ENCODE measurements at regions not wholly inside any gene's neighbourhood (a gene's known extent, or its start where the extent isn't known, plus 50 kb on each side); places are given as distances from the start of the nearest gene placed in this dataset.

DNA sequence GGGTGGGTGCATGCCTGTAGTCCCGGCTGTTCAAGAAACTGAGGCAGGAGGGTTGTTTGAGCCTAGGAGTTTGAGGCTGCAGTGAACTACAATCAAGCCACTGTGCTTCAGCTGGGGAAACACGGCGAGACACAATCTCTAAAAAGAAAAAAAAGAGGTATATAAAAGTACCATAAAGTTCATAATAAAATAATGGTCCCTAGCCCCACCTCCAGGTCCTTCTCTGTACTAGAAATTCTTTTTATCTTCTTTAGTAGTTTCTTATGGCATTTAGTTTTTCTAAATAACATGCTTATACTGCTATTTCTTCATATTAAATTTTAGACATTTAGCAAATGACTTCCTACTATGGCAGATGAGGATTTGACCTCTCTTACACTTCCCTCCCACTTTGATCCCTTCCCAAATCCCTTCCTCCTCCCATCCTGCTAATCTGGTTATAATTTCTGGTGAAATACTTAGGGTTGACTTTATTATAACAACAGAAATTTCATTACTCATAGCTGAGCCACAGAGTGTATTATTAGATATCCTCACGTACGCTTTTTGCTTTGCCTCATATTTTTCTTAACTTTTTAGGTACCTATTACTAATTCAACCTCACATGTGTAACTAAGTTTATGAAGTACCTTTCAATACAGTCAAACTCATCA is 94.7 kb downstream of the SLC41A2 start:
- Histone ChIP-seq H3K4me1 (peaks cover 0 to 23% (median 0%) of the 10 kb centered on the region in 4 donors), H3K36me3 (peaks cover 0 to 4% (median 0%) of the 10 kb centered on the region in 3 donors), H3K27me3 (no peaks in the 10 kb centered on the region), H3K9me3 (no peaks in the 10 kb centered on the region), H3K27ac (no peak overlapping the region), H3K4me3 (no peak overlapping the region)
- WGBS, 2 donors = 64 to 78% methylated on average over 5 of the region's 5 CpGs
- no peak for DNase-seq (ENCODE audit: low spot score in 2 of 2)
- no peak for TF ChIP-seq POLR2A (IDR thresholded peaks at IDR 0.05)
- TF ChIP-seq, protein P1, sequence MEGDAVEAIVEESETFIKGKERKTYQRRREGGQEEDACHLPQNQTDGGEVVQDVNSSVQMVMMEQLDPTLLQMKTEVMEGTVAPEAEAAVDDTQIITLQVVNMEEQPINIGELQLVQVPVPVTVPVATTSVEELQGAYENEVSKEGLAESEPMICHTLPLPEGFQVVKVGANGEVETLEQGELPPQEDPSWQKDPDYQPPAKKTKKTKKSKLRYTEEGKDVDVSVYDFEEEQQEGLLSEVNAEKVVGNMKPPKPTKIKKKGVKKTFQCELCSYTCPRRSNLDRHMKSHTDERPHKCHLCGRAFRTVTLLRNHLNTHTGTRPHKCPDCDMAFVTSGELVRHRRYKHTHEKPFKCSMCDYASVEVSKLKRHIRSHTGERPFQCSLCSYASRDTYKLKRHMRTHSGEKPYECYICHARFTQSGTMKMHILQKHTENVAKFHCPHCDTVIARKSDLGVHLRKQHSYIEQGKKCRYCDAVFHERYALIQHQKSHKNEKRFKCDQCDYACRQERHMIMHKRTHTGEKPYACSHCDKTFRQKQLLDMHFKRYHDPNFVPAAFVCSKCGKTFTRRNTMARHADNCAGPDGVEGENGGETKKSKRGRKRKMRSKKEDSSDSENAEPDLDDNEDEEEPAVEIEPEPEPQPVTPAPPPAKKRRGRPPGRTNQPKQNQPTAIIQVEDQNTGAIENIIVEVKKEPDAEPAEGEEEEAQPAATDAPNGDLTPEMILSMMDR (IDR thresholded peaks at IDR 0.05) = no peak
- no peak for TF ChIP-seq EP300 (IDR thresholded peaks at IDR 0.05)

DNA sequence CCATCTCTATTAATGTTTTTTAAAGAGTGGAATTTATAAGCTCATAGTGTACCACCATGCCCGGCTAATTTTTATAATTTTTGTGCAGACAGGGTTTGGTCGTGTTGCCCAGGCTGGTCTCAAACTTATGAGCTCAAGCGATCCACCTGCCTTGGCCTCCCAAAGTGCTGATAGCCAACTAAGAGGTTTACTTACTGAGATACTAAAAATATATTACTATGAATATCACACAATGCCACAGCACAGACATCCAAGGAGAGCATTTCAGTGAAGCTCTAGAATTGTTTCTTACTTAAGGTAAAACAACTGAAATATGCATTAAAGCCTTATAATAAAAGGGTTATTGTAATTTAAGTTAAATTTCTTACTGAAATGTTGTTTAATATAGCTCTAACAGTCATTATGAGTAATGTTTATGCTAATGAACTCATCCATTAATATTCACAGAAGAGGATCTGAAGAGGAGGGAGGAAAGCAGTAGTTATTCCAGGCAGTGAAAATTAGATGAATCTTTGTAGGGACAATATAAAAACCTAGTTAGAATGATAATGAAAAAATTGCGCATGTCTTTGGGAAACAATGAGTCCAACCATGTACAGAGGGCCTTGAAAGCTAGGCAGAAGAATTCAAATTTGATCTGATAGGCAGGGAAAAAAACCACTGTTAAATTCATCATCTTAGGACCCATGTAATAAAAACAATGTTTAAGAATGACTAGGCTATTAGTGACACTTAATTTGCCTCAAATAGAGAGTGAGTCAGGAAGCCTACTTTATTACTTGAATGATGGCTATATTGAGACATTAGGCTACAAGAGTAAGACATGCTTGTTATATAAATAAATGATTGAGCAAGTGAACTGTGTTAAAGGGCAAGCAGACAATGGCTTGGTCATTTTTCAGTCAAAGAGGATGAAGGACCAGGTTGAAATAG is 99.2 kb downstream of the SLC41A2 start:
- no peak overlapping the region for H3K27ac ChIP-seq

DNA sequence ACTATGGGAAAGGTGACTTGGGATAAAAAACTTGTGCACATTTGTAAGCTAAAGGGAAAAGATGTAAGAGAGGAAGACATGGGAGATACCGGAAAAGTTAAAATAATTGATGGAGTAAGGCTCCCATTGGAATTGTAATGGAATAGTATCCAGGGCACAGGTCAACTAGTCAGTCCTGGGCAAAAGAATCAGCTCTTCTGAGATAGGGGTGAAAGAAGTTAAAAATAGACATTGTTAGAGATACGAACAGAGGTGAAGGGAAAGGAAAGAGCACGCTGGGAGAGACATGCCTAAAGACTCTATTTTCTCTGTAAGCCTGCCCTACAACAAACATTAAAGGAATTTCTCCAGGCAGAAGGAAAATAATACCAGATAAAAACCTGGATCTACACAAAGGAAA is 101.6 kb downstream of the SLC41A2 start:
- H3K9me3 ChIP-seq = no peaks in the 10 kb centered on the region

More for the DNA sequence above, 99.2 kb downstream of the SLC41A2 start:
- Histone ChIP-seq H3K36me3 (peaks cover 0 to 4% (median 0%) of the 10 kb centered on the region in 3 donors), H3K4me3 (no peak overlapping the region), H3K4me1 (no peaks in the 10 kb centered on the region), H3K9me3 (no peaks in the 10 kb centered on the region), H3K27me3 (no peaks in the 10 kb centered on the region)
- TF ChIP-seq POLR2A (IDR thresholded peaks at IDR 0.05) (no peak), EP300 (IDR thresholded peaks at IDR 0.05) (no peak)
- TF ChIP-seq, protein P1 (IDR thresholded peaks at IDR 0.05) = no peak
- WGBS, 2 donors = 76 to 94% methylated on average over 4 of the region's 4 CpGs
- no peak for DNase-seq (ENCODE audit: low spot score in 2 of 2)

GRCh38 chr12:104855599-104855998 is 102.5 kb downstream of the SLC41A2 start:
- TF ChIP-seq, protein P1 (IDR thresholded peaks at IDR 0.05) = no peak
- TF ChIP-seq POLR2A (IDR thresholded peaks at IDR 0.05) (no peak), EP300 (IDR thresholded peaks at IDR 0.05) (no peak)
- Histone ChIP-seq H3K36me3 (peaks cover 0 to 2% (median 0%) of the 10 kb centered on the region in 3 donors), H3K4me1 (no peaks in the 10 kb centered on the region), H3K9me3 (no peaks in the 10 kb centered on the region), H3K27ac (no peak overlapping the region), H3K4me3 (no peak overlapping the region), H3K27me3 (no peaks in the 10 kb centered on the region)
- 63 to 71% methylated on average over 6 of the region's 6 CpGs for WGBS, 2 donors
- DNase-seq (ENCODE audit: low spot score in 2 of 2) = no peak

More for the DNA sequence above, 101.6 kb downstream of the SLC41A2 start:
- TF ChIP-seq, protein P1 (IDR thresholded peaks at IDR 0.05) = no peak
- TF ChIP-seq POLR2A (IDR thresholded peaks at IDR 0.05) = no peak
- TF ChIP-seq EP300 (IDR thresholded peaks at IDR 0.05) = no peak
- Histone ChIP-seq H3K4me1 (no peaks in the 10 kb centered on the region), H3K4me3 (no peak overlapping the region), H3K27ac (no peak overlapping the region), H3K27me3 (no peaks in the 10 kb centered on the region), H3K36me3 (peaks cover 0 to 4% (median 0%) of the 10 kb centered on the region in 3 donors)
- 44 to 54% methylated on average over 3 of the region's 3 CpGs for WGBS, 2 donors
- no peak for DNase-seq (ENCODE audit: low spot score in 2 of 2)

DNA sequence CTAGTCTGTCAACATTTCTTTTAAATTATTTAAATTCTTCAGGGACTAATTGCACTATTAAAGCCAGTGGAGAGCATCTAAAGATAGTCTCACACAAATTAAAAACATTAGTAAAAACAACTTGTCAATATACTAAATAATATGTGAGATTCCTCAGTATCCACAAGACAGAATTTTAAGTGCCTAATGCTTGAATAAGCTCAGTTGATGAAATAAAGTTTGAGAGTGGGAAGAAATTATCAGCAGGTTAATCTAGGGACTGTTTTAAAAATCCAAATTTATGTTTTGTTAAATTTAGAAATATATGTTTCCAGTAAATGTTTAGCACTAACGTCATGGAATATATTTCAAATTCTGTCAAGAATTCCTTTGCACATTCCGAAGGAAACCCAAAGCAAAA is 105.2 kb downstream of the SLC41A2 start:
- no peak for DNase-seq (ENCODE audit: low spot score in 2 of 2)
- no peak for TF ChIP-seq EP300 (IDR thresholded peaks at IDR 0.05)
- no peak for TF ChIP-seq POLR2A (IDR thresholded peaks at IDR 0.05)
- TF ChIP-seq, protein P1 (IDR thresholded peaks at IDR 0.05) = no peak
- Histone ChIP-seq H3K4me3 (no peak overlapping the region), H3K27me3 (no peaks in the 10 kb centered on the region), H3K27ac (no peak overlapping the region), H3K9me3 (no peaks in the 10 kb centered on the region), H3K36me3 (peaks cover 0 to 3% (median 0%) of the 10 kb centered on the region in 3 donors), H3K4me1 (no peaks in the 10 kb centered on the region)
- 68 to 83% methylated on average over 2 of the region's 2 CpGs for WGBS, 2 donors

Measured in tibial nerve (tissue), 4 donors.